HEK293T (cell line): ENCODE measurements at regions not wholly inside any gene's neighbourhood (a gene's known extent, or its start where the extent isn't known, plus 50 kb on each side); places are given as distances from the start of the nearest gene placed in this dataset.

Source experiments
- CTCF ChIA-PET: fragments of 350-600 bp; formaldehyde crosslinking; extraction: SDS; loops from one replicate; lab custom pipeline; 2021; ENCODE audit warnings: antibody characterized with exemption, inconsistent platforms; lab: Yijun Ruan, JAX
- POLR2A ChIA-PET: fragments of 350-600 bp; formaldehyde crosslinking; extraction: SDS; loops from one replicate; lab custom pipeline; 2020; ENCODE audit warnings: antibody characterized with exemption, inconsistent platforms; lab: Yijun Ruan, JAX
- DNase-seq: peaks from one replicate; pipeline ENCODE4 v3.0.0; 2012; ENCODE audit warnings: mixed read lengths; ENCODE audit errors: extremely low spot score
- ARNT ChIP-seq: fragments of 450-650 bp; IDR thresholded peaks from 2 replicates; pipeline ENCODE4 v1.6.1; 2017; ENCODE audit warnings: mild to moderate bottlenecking
- BHLHE40 ChIP-seq: fragments of 450-650 bp; IDR thresholded peaks from 2 replicates; pipeline ENCODE4 v1.6.1; 2016; ENCODE audit warnings: mild to moderate bottlenecking, moderate library complexity, borderline replicate concordance
- CTBP1 ChIP-seq: fragments of 450-650 bp; IDR thresholded peaks from 2 replicates; pipeline ENCODE4 v1.6.1; 2016; ENCODE audit warnings: borderline replicate concordance
- ELF4 ChIP-seq: fragments of 450-650 bp; IDR thresholded peaks from 2 replicates; pipeline ENCODE4 v1.6.1; 2017; ENCODE audit warnings: antibody characterized with exemption
- FOXA1 ChIP-seq: fragments of 450-650 bp; IDR thresholded peaks from 2 replicates; pipeline ENCODE4 v1.6.1; 2016; ENCODE audit warnings: mild to moderate bottlenecking
- FOXK2 ChIP-seq: fragments of 450-650 bp; IDR thresholded peaks from 2 replicates; pipeline ENCODE4 v1.6.1; 2016; ENCODE audit warnings: mild to moderate bottlenecking
- FOXM1 ChIP-seq: fragments of 450-650 bp; IDR thresholded peaks from 2 replicates; pipeline ENCODE4 v1.6.1; 2017; ENCODE audit warnings: mild to moderate bottlenecking, borderline replicate concordance
- HDGF ChIP-seq: fragments of 450-650 bp; IDR thresholded peaks from 2 replicates; pipeline ENCODE4 v1.6.1; 2017; ENCODE audit warnings: antibody characterized with exemption, borderline replicate concordance
- L3MBTL2 ChIP-seq: fragments of 450-650 bp; conservative IDR thresholded peaks from 2 replicates; pipeline ENCODE4 v1.6.1; 2016; ENCODE audit warnings: mild to moderate bottlenecking
- LEF1 ChIP-seq: fragments of 450-650 bp; IDR thresholded peaks from 2 replicates; pipeline ENCODE4 v1.6.1; 2017; ENCODE audit warnings: mild to moderate bottlenecking, borderline replicate concordance
- NFRKB ChIP-seq: fragments of 450-650 bp; IDR thresholded peaks from 2 replicates; pipeline ENCODE4 v1.6.1; 2016; ENCODE audit warnings: mild to moderate bottlenecking, moderate library complexity
- PKNOX1 ChIP-seq: fragments of 450-650 bp; IDR thresholded peaks from 2 replicates; pipeline ENCODE4 v1.6.1; 2016
- SP1 ChIP-seq: fragments of 450-650 bp; IDR thresholded peaks from 2 replicates; pipeline ENCODE4 v1.6.1; 2017
- SUZ12 ChIP-seq: fragments of 450-650 bp; IDR thresholded peaks from 2 replicates; pipeline ENCODE4 v1.6.1; 2016; ENCODE audit warnings: mild to moderate bottlenecking
- TARDBP ChIP-seq: fragments of 450-650 bp; IDR thresholded peaks from 2 replicates; pipeline ENCODE4 v1.6.1; 2016
- ZNF384 ChIP-seq: fragments of 450-650 bp; IDR thresholded peaks from 2 replicates; pipeline ENCODE4 v1.6.1; 2016

GRCh38 chr6:23184351-23184750, 615.0 kb downstream of the HDGFL1 start:
- no peak for DNase-seq
- ChIA-PET POLR2A (no interaction called here), CTCF (no interaction called here)
- TF ChIP-seq ARNT (no peak), BHLHE40 (no peak), FOXM1 (no peak), CTBP1 (no peak), ZNF384 (no peak), SP1 (no peak), HDGF (no peak), L3MBTL2 (no peak)

- CTCF ChIA-PET: no interaction called here
- no peak for TF ChIP-seq ZNF384
- TF ChIP-seq LEF1: no peak
- POLR2A ChIA-PET: no interaction called here
- no peak for DNase-seq
Measured at GRCh38 chr6:23195487-23195886, 626.1 kb downstream of the HDGFL1 start.

- POLR2A ChIA-PET: no interaction called here
Measured at GRCh38 chr6:23199541-23199940, 630.2 kb downstream of the HDGFL1 start.

GRCh38 chr6:23200946-23201345, 631.6 kb downstream of the HDGFL1 start:
- DNase-seq: no peak
- TF ChIP-seq NFRKB (no peak), FOXK2 (no peak), FOXA1 (no peak), LEF1 (no peak)
- ChIA-PET CTCF (no interaction called here), POLR2A (no interaction called here)

More at GRCh38 chr6:23199541-23199940, 630.2 kb downstream of the HDGFL1 start:
- TF ChIP-seq ZNF384 (no peak), PKNOX1 (no peak), HDGF (no peak), LEF1 (no peak), BHLHE40 (no peak), SP1 (no peak), SUZ12 (no peak), ARNT (no peak), FOXM1 (no peak), NFRKB (no peak), CTBP1 (no peak), TARDBP (no peak)
- CTCF ChIA-PET: no interaction called here
- DNase-seq: no peak

- ChIA-PET POLR2A (no interaction called here), CTCF (no interaction called here)
- TF ChIP-seq PKNOX1: no peak
- TF ChIP-seq FOXK2: no peak
- no peak for TF ChIP-seq NFRKB
Measured at GRCh38 chr6:23202207-23202606, 632.8 kb downstream of the HDGFL1 start.

GRCh38 chr6:23212398-23212797, 643.0 kb downstream of the HDGFL1 start:
- no peak for DNase-seq
- ChIA-PET CTCF (no interaction called here), POLR2A (no interaction called here)
- TF ChIP-seq PKNOX1: no peak
- TF ChIP-seq HDGF: no peak
- no peak for TF ChIP-seq NFRKB
- TF ChIP-seq LEF1: no peak
- TF ChIP-seq FOXM1: no peak

More at GRCh38 chr6:23202207-23202606, 632.8 kb downstream of the HDGFL1 start:
- DNase-seq: no peak

- CTCF ChIA-PET: no interaction called here
- DNase-seq: no peak
- POLR2A ChIA-PET: no interaction called here
- TF ChIP-seq BHLHE40 (no peak), FOXA1 (no peak), ZNF384 (no peak), NFRKB (no peak), LEF1 (no peak), FOXM1 (no peak), FOXK2 (no peak), ARNT (no peak), SP1 (no peak)
Measured at GRCh38 chr6:23213193-23213592, 643.8 kb downstream of the HDGFL1 start.

GRCh38 chr6:23213651-23214050, 644.3 kb downstream of the HDGFL1 start:
- DNase-seq: no peak
- POLR2A ChIA-PET: no interaction called here
- TF ChIP-seq PKNOX1 (no peak), HDGF (no peak), SUZ12 (no peak), CTBP1 (no peak), FOXA1 (no peak), FOXK2 (no peak), SP1 (no peak), NFRKB (no peak), ELF4 (no peak), LEF1 (no peak)
- CTCF ChIA-PET: no interaction called here
